ENCODE measurements at regions not wholly inside any gene's neighbourhood (a gene's known extent, or its start where the extent isn't known, plus 50 kb on each side); places are given as distances from the start of the nearest gene placed in this dataset.
"Not testable (repeated sequence)": the region's sequence is repeated elsewhere in the genome, so short reads cannot be mapped to it uniquely, and the experiment has no call there.

DNA sequence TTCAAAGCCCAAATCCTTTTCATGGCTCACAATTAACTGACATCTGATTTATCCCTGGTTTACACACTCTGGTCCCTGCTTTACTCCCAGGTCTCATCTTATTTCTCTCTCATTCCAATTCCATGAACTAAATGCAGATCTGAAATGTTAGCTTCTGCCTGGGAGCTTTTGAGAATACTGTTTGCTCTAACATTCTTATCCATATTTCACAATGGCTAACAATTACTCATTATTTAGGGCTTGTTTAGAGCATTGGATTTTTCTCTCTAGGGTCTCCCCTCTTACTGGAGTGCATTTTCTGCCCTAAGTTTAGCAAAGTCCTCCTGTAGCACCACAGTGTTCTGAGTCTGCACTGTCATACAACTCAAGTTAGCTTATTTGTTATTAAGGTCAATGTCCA is 121.5 kb upstream of the HCRTR2 start:
- no peak for DNase-seq
- Histone ChIP-seq H3K27ac (no peak overlapping the region), H3K4me1 (no peaks in the 10 kb centered on the region), H3K9me3 (no peaks in the 10 kb centered on the region), H3K36me3 (no peaks in the 10 kb centered on the region), H3K9ac (ENCODE audit: low read depth in 2 of 2, low read length in 2 of 2) (no peak overlapping the region), H3K4me3 (no peak overlapping the region), H3K27me3 (no peaks in the 10 kb centered on the region)
- intact Hi-C loops (cut with DNase I) = no loop called here
- TF ChIP-seq CTCF (IDR thresholded peaks at IDR 0.05) = no peak

- Histone ChIP-seq H3K27ac (no peak overlapping the region), H3K4me1 (no peaks in the 10 kb centered on the region), H3K4me3 (no peak overlapping the region), H3K27me3 (no peaks in the 10 kb centered on the region), H3K9me3 (no peaks in the 10 kb centered on the region), H3K9ac (ENCODE audit: low read depth in 2 of 2, low read length in 2 of 2) (no peak overlapping the region), H3K36me3 (no peaks in the 10 kb centered on the region)
- intact Hi-C loops (cut with DNase I) = no loop called here
- TF ChIP-seq CTCF (IDR thresholded peaks at IDR 0.05) = no peak
- no peak for DNase-seq
These were observed 115.6 kb upstream of the HCRTR2 start for GRCh38 chr6:55058682-55059081.

- no peaks in the 10 kb centered on the region for H3K4me1 ChIP-seq
- no peaks in the 10 kb centered on the region for H3K9me3 ChIP-seq
- no peak overlapping the region for H3K9ac ChIP-seq (ENCODE audit: low read depth in 2 of 2, low read length in 2 of 2)
- intact Hi-C loops (cut with DNase I) = loop anchor here (10.0 kb wide), 1 partner anchor 350 kb away; no protein-coding TSS in a partner anchor
- H3K36me3 ChIP-seq = no peaks in the 10 kb centered on the region
- no peak overlapping the region for H3K4me3 ChIP-seq
- H3K27me3 ChIP-seq = no peaks in the 10 kb centered on the region
- TF ChIP-seq CTCF (IDR thresholded peaks at IDR 0.05) = no peak
- DNase-seq = no peak
- no peak overlapping the region for H3K27ac ChIP-seq
These were observed 109.4 kb upstream of the HCRTR2 start for GRCh38 chr6:55064711-55065420.

DNA sequence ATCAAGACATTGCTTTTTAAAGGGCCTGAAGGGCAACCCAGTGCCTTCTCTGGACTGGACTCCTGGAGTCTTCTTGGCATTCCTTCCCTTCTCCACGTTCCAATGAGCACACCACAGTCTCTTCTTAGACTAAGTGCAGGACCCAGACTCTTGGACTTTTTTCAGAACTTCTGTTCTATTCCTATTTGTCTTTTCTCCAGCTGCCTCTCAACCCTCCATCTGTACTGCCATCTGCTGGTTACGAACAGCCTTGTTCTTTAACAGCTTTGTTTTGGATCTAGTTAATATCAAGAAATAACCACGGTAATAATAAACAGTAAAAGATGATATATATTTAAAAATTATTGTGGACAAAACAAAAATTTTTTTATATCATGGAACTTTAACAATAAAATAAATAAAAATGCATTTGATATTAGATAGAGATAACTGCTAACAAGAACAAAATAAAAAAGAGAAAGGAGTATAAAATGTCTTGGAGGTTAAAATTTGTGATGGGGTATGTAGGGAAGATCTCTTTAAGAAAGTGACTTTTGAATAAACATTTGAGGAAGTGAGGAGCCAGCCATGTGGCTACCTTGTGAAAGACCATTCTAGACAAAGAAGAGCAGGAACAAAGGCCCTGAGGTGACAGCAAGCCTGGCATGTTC is 105.1 kb upstream of the HCRTR2 start:
- DNase-seq = peak; percentile 67

GRCh38 chr6:55082021-55082420 is 92.3 kb upstream of the HCRTR2 start:
- Histone ChIP-seq H3K27me3 (no peaks in the 10 kb centered on the region), H3K27ac (no peak overlapping the region), H3K36me3 (no peaks in the 10 kb centered on the region), H3K4me3 (no peak overlapping the region), H3K9ac (ENCODE audit: low read depth in 2 of 2, low read length in 2 of 2) (no peak overlapping the region), H3K9me3 (no peaks in the 10 kb centered on the region), H3K4me1 (no peaks in the 10 kb centered on the region)
- no peak for DNase-seq
- no peak for TF ChIP-seq CTCF (IDR thresholded peaks at IDR 0.05)
- intact Hi-C loops (cut with DNase I) = no loop called here

More for the DNA sequence above, 105.1 kb upstream of the HCRTR2 start:
- H3K27me3 ChIP-seq = no peaks in the 10 kb centered on the region
- H3K9ac ChIP-seq (ENCODE audit: low read depth in 2 of 2, low read length in 2 of 2) = no peak overlapping the region
- no peaks in the 10 kb centered on the region for H3K4me1 ChIP-seq
- H3K27ac ChIP-seq = no peak overlapping the region
- no peaks in the 10 kb centered on the region for H3K36me3 ChIP-seq
- H3K9me3 ChIP-seq = no peaks in the 10 kb centered on the region
- intact Hi-C loops (cut with DNase I) = loop anchor here (10.0 kb wide), 1 partner anchor 354 kb away; no protein-coding TSS in a partner anchor
- H3K4me3 ChIP-seq = no peak overlapping the region
- peak; percentile 46 for TF ChIP-seq CTCF (IDR thresholded peaks at IDR 0.05)

DNA sequence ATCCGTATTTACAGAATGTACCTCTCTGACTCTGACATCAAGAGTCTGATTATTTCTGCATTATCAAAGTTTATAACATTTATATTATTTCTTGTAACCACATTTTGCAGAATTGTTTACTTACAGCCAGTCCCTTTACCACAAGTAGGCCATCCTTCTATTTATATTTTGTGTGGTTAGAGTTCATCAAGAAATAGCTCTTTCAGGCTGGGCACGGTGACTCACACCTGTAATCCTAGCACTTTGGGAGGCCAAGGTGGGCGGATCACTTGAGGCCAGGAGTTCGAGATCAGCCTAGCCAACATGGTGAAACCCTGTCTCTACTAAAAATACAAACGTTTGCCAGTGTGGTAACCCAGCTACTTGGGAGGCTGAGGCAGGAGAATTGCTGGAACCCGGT is 86.3 kb upstream of the HCRTR2 start:
- DNase-seq; intact Hi-C loops (cut with DNase I); H3K9ac ChIP-seq (ENCODE audit: low read depth in 2 of 2, low read length in 2 of 2); H3K4me3 ChIP-seq; H3K27me3 ChIP-seq; H3K9me3 ChIP-seq; H3K4me1 ChIP-seq; H3K27ac ChIP-seq; H3K36me3 ChIP-seq: not testable (repeated sequence)

Data from colonic mucosa (tissue), 4 donors.